Kidney (tissue), 13 donors: ENCODE measurements at regions not wholly inside any gene's neighbourhood (a gene's known extent, or its start where the extent isn't known, plus 50 kb on each side); places are given as distances from the start of the nearest gene placed in this dataset.

ENCODE experiments used
- DNase-seq, 5 donors: peaks; one replicate each; pipeline ENCODE4 v3.0.0-alpha.2; 2013 to 2020
- FAIRE-seq: peaks from 2 replicates; lab custom pipeline; 2012; peaks lifted over from hg19 to GRCh38; lab: Jason Lieb, UNC
- H3K27ac ChIP-seq, 2 donors: one replicate each; pipeline ENCODE4 v1.7.0; 2013; ENCODE audit warnings: low read depth in 2 of 2, low read length in 2 of 2, inconsistent platforms in 1 of 2
- H3K27me3 ChIP-seq: one replicate; pipeline ENCODE4 v1.7.1; 2013; ENCODE audit warnings: low read length, inconsistent platforms; ENCODE audit not compliant: control insufficient read depth, insufficient read depth
- H3K36me3 ChIP-seq, 3 donors: one replicate each; pipeline versions ENCODE4 v1.7.0 to v1.7.1; 2013; ENCODE audit warnings: low read length in 3 of 3, control low read depth in 1 of 3, inconsistent platforms in 1 of 3; ENCODE audit not compliant: insufficient read depth in 3 of 3, control insufficient read depth in 2 of 3
- H3K4me1 ChIP-seq, 3 donors: one replicate each; pipeline versions ENCODE4 v1.7.0 to v1.7.1; 2013; ENCODE audit warnings: low read length in 3 of 3, inconsistent platforms in 1 of 3, low read depth in 1 of 3; ENCODE audit not compliant: control insufficient read depth in 2 of 3, insufficient read depth in 2 of 3
- H3K4me3 ChIP-seq, 3 donors: one replicate each; pipeline versions ENCODE4 v1.7.0 to v1.8.1; 2013; ENCODE audit warnings: low read length in 3 of 3, control low read depth in 1 of 3, inconsistent platforms in 1 of 3
- H3K9ac ChIP-seq, 3 donors: one replicate each; pipeline versions ENCODE4 v1.7.0 to v1.7.1; 2013; ENCODE audit warnings: low read length in 3 of 3, control low read depth in 1 of 3, inconsistent platforms in 1 of 3
- H3K9me3 ChIP-seq, 3 donors: one replicate each; pipeline versions ENCODE4 v1.7.0 to v1.7.1; 2013; ENCODE audit warnings: low read length in 3 of 3, control low read depth in 1 of 3, inconsistent platforms in 1 of 3; ENCODE audit not compliant: control insufficient read depth in 2 of 3, insufficient read depth in 1 of 3
- intact Hi-C: fragments of 100-400 bp; cut with DNase I; formaldehyde crosslinking; loops from one replicate; pipeline ENCODE4 v1.11.1; 2022
- TF ChIP-seq, protein P1 (sequence below): IDR thresholded peaks from 3 replicates; pipeline ENCODE4 v1.5.1; 2012; ENCODE audit warnings: mild to moderate bottlenecking, moderate library complexity, borderline replicate concordance; ENCODE audit not compliant: insufficient read depth; ENCODE audit errors: extremely low read depth
- donor health status: control.
- donor health status: control.
- donor health status: control.
- donor health status: control.
- donor health status: control.
- donor health status: DM: yes; HTN: yes; CAD: no.
- donor health status: Normal renal cell carcinoma (clear cell type).

DNA sequence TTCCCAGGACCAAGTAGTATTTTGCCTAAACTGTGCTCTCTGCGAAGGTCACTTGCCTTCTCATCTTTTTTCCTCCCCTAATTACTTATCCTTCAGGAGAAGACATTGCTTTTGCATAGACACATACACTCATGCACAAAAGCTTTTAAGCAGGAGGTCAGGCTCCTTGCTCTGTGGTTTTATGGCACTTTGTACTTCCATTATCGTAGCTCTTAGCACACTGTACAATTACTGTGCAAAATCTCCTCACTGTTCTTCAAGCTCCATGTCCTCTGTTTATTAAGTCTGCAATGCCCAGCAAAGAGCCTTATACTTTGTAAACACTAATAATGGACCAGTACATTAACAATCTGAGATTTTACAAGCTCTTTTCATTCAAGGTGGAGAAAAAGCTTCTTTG lies 188.4 kb upstream of the GNPDA2 start:
- no peaks in the 10 kb centered on the region for H3K4me1 ChIP-seq
- H3K36me3 ChIP-seq: no peaks in the 10 kb centered on the region
- TF ChIP-seq, protein P1, sequence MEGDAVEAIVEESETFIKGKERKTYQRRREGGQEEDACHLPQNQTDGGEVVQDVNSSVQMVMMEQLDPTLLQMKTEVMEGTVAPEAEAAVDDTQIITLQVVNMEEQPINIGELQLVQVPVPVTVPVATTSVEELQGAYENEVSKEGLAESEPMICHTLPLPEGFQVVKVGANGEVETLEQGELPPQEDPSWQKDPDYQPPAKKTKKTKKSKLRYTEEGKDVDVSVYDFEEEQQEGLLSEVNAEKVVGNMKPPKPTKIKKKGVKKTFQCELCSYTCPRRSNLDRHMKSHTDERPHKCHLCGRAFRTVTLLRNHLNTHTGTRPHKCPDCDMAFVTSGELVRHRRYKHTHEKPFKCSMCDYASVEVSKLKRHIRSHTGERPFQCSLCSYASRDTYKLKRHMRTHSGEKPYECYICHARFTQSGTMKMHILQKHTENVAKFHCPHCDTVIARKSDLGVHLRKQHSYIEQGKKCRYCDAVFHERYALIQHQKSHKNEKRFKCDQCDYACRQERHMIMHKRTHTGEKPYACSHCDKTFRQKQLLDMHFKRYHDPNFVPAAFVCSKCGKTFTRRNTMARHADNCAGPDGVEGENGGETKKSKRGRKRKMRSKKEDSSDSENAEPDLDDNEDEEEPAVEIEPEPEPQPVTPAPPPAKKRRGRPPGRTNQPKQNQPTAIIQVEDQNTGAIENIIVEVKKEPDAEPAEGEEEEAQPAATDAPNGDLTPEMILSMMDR: no peak
- intact Hi-C loops: no loop called here
- H3K9me3 ChIP-seq: no peaks in the 10 kb centered on the region
- no peak overlapping the region for H3K9ac ChIP-seq
- H3K4me3 ChIP-seq: no peak overlapping the region
- DNase-seq (no peak), FAIRE-seq (no peak)
- H3K27ac ChIP-seq: no peak overlapping the region
- H3K27me3 ChIP-seq: no peaks in the 10 kb centered on the region

DNA sequence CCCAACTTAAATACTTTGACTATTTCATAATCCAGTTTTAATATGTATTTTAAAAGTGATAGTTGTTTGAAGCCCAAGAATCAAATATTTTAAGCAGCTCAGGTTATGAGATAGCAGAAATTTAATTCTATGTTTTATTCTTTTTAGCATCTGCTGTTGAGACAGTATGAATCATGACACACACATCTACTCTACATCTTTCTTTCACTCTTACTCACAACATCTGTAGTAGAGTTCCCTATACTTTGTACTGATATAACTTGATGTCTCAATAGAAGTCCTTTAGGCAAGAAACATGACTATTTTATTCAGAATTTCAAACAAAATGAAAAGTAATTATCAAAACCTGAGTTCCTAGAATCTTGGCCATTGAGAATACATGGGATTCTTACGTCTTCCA lies 187.9 kb upstream of the GNPDA2 start:
- TF ChIP-seq, protein P1: no peak
- FAIRE-seq (no peak), DNase-seq (no peak)
- no peaks in the 10 kb centered on the region for H3K27me3 ChIP-seq
- H3K9me3 ChIP-seq: no peaks in the 10 kb centered on the region
- H3K9ac ChIP-seq: no peak overlapping the region
- no peaks in the 10 kb centered on the region for H3K36me3 ChIP-seq
- H3K4me3 ChIP-seq: no peak overlapping the region
- intact Hi-C loops: no loop called here
- H3K4me1 ChIP-seq: no peaks in the 10 kb centered on the region
- H3K27ac ChIP-seq: no peak overlapping the region

DNA sequence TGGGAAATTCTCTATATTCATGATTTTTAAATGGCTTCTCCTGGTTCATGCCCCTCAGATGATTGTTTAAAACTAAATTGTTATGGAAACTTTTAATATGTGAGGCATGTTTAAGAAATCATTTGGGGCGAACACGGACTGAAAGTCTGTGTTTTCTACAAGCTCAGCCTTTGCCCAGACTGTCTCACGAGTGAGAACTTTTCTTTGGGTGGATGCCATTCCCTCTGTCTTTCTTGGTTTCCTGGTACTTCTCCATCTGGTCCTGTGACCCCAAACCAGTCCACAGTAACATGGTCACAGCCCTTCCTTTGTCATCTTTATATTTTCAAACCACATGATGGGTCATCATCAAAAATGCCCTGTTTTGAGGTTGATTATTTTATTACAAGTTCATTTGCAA lies 186.6 kb upstream of the GNPDA2 start:
- H3K4me3 ChIP-seq: no peak overlapping the region
- no peak overlapping the region for H3K27ac ChIP-seq
- no peaks in the 10 kb centered on the region for H3K36me3 ChIP-seq
- H3K4me1 ChIP-seq: no peaks in the 10 kb centered on the region
- H3K9ac ChIP-seq: no peak overlapping the region
- no peak for FAIRE-seq
- intact Hi-C loops: no loop called here
- no peak for DNase-seq
- H3K9me3 ChIP-seq: no peaks in the 10 kb centered on the region
- TF ChIP-seq, protein P1: no peak
- H3K27me3 ChIP-seq: no peaks in the 10 kb centered on the region

DNA sequence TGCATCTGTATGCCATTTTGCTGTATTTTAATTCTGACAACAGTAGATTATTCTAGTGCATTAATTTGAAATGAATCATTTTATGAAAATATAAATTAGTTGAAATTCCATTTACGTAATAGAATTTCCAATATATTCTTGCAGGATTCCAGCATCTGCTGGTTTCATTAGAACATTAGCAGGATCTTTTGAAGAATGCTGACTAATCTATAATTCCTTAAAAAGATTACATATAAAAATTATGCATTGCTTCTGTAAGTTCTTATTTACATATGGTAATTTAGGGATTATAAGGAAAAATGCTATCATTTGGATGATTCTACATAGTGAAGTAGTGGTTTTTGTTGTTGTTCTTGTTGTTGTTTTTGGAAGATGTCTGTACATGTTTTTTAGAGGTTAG lies 182.2 kb upstream of the GNPDA2 start:
- Histone ChIP-seq H3K9me3 (no peaks in the 10 kb centered on the region), H3K27ac (no peak overlapping the region), H3K4me1 (no peaks in the 10 kb centered on the region), H3K4me3 (no peak overlapping the region), H3K36me3 (no peaks in the 10 kb centered on the region), H3K9ac (no peak overlapping the region), H3K27me3 (no peaks in the 10 kb centered on the region)
- TF ChIP-seq, protein P1: no peak
- no peak for FAIRE-seq
- DNase-seq: no peak
- intact Hi-C loops: no loop called here
